ENCODE measurements at regions not wholly inside any gene's neighbourhood (a gene's known extent, or its start where the extent isn't known, plus 50 kb on each side); places are given as distances from the start of the nearest gene placed in this dataset.

DNA sequence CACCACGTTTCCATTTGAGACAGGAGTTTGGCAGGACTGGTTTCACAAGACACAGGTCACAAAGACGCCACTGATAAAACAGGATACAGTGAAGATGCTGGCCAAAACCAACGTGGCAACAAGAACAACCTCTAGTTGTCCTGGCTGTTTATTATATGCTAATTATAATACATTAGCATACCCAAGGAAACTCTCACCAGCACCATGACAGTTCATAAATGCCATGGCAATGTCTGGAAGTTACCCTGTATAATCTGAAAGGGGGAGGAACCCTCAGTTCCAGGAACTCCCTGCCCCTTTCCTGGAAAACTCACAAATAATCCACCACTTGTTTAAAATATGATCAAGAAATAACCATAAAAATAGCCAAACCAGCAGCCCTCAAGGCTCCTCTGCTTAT, 148.3 kb downstream of the RBM43 start:
- Histone ChIP-seq H3K36me3 (ENCODE audit: control insufficient read depth in 2 of 2, extremely low read depth in 1 of 2, insufficient read depth in 2 of 2, low read length in 2 of 2) (no peaks in the 10 kb centered on the region), H3K9ac (replicated peaks; ENCODE audit: extremely low read depth, insufficient read depth, low read length) (no peak overlapping the region), H3K27me3 (ENCODE audit: control insufficient read depth in 2 of 2, insufficient read depth in 2 of 2, low read length in 2 of 2) (peaks cover 0 to 2% of the 10 kb centered on the region in 2 experiments), H4K20me1 (replicated peaks; ENCODE audit: control insufficient read depth, extremely low read depth, insufficient read depth, low read length) (no peaks in the 10 kb centered on the region), H3K79me2 (ENCODE audit: control insufficient read depth, insufficient read depth, low read length) (no peaks in the 10 kb centered on the region), H3K4me3 (replicated peaks in 1 of 3; ENCODE audit: insufficient read depth in 1 of 3, low read depth in 1 of 3, low read length in 3 of 3) (no peak overlapping the region), H3K4me1 (ENCODE audit: control insufficient read depth, extremely low read depth, insufficient read depth, low read length) (no peaks in the 10 kb centered on the region), H3K27ac (ENCODE audit: insufficient read depth, low read depth, low read length) (no peak overlapping the region), H2AFZ (ENCODE audit: low read depth, low read length) (no peak overlapping the region), H3K9me3 (replicated peaks; ENCODE audit: control insufficient read depth, insufficient read depth, low read length) (no peaks in the 10 kb centered on the region), H3K4me2 (ENCODE audit: insufficient read depth, low read length) (no peak overlapping the region), H3K9me1 (replicated peaks; ENCODE audit: control insufficient read depth, extremely low read depth, insufficient read depth, low read length) (no peaks in the 10 kb centered on the region)
- DNase-seq (ENCODE audit: low read depth, low spot score) = no peak
- no peak for FAIRE-seq
- no TSS peak for BruUV-seq (replicated peaks)
- dilution Hi-C loops (cut with MboI; ENCODE audit: extremely low pct_ligation_motif_present, low sequenced_read_pairs) = no loop called here
- ChIA-PET CTCF (no interaction called here), POLR2A (no interaction called here)
- TF ChIP-seq MYC (IDR thresholded peaks at IDR 0.05; ENCODE audit: low read depth, low read length) (no peak), EZH2 (IDR thresholded peaks at IDR 0.05; ENCODE audit: borderline replicate concordance, low read depth, low read length, severe bottlenecking) (no peak), POLR2AphosphoS5 (IDR thresholded peaks at IDR 0.05; ENCODE audit: insufficient read depth, low read depth, low read length) (no peak), POLR2A (IDR thresholded peaks at IDR 0.05; ENCODE audit: low read depth, low read length) (no peak), GATA2 (IDR thresholded peaks at IDR 0.05; ENCODE audit: insufficient read depth, insufficient read length, low read depth, low read length) (no peak), FOS (IDR thresholded peaks at IDR 0.05; ENCODE audit: borderline replicate concordance, insufficient read depth, low read length) (no peak)
- intact Hi-C loops (cut with micrococcal nuclease) = no loop called here

DNA sequence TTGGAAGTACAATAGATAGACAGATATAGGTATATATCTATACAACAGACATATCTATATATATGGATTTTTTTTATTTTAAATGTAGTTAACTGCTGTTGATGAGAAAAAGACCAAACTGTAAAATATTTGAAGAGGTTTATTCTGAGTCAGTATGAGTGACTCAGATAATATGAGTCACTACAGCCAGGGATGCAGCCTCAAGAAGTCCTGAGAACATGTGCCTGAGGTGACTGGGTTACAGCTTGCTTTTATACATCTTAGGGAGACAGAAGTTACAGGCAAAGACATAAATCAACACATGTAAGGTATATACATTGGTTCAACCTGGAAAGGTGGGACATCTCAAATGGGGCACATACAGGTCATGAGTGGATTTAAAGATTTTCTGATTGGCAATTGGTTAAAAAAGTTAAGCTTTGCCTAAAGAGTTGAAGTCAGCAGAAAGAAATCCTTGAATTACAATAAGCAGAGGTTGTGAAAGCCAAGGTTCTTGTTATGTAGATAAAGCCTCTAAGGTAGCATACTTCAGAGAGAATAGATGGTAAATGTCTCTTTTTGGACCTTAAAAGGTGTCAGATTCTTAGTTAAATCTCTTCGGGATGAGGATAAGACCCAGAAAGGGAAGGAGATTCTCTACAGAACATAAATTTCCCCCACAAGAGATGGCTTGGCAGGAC, 149.9 kb downstream of the RBM43 start:
- DNase-seq (ENCODE audit: low read depth, low spot score) (no peak), FAIRE-seq (no peak)

More for the DNA sequence above, 149.9 kb downstream of the RBM43 start:
- Histone ChIP-seq H3K4me1 (ENCODE audit: control insufficient read depth, extremely low read depth, insufficient read depth, low read length) (no peaks in the 10 kb centered on the region), H4K20me1 (replicated peaks; ENCODE audit: control insufficient read depth, extremely low read depth, insufficient read depth, low read length) (no peaks in the 10 kb centered on the region), H3K4me2 (ENCODE audit: insufficient read depth, low read length) (no peak overlapping the region), H2AFZ (ENCODE audit: low read depth, low read length) (no peak overlapping the region), H3K27ac (ENCODE audit: insufficient read depth, low read depth, low read length) (no peak overlapping the region), H3K27me3 (ENCODE audit: control insufficient read depth in 2 of 2, insufficient read depth in 2 of 2, low read length in 2 of 2) (no peaks in the 10 kb centered on the region), H3K79me2 (ENCODE audit: control insufficient read depth, insufficient read depth, low read length) (no peaks in the 10 kb centered on the region), H3K9me3 (replicated peaks; ENCODE audit: control insufficient read depth, insufficient read depth, low read length) (no peaks in the 10 kb centered on the region), H3K9me1 (replicated peaks; ENCODE audit: control insufficient read depth, extremely low read depth, insufficient read depth, low read length) (no peaks in the 10 kb centered on the region), H3K9ac (replicated peaks; ENCODE audit: extremely low read depth, insufficient read depth, low read length) (no peak overlapping the region), H3K36me3 (ENCODE audit: control insufficient read depth in 2 of 2, extremely low read depth in 1 of 2, insufficient read depth in 2 of 2, low read length in 2 of 2) (no peaks in the 10 kb centered on the region), H3K4me3 (replicated peaks in 1 of 3; ENCODE audit: insufficient read depth in 1 of 3, low read depth in 1 of 3, low read length in 3 of 3) (no peak overlapping the region)
- intact Hi-C loops (cut with micrococcal nuclease) = no loop called here
- dilution Hi-C loops (cut with MboI; ENCODE audit: extremely low pct_ligation_motif_present, low sequenced_read_pairs) = no loop called here
- no TSS peak for BruUV-seq (replicated peaks)
- ChIA-PET POLR2A (no interaction called here), CTCF (no interaction called here)
- no peak for TF ChIP-seq EZH2 (IDR thresholded peaks at IDR 0.05; ENCODE audit: borderline replicate concordance, low read depth, low read length, severe bottlenecking)
- TF ChIP-seq FOS (IDR thresholded peaks at IDR 0.05; ENCODE audit: borderline replicate concordance, insufficient read depth, low read length) = peak; percentile 59

Measured in endothelial cell of umbilical vein (primary cell).